GM12878 (cell line): ENCODE measurements at regions not wholly inside any gene's neighbourhood (a gene's known extent, or its start where the extent isn't known, plus 50 kb on each side); places are given as distances from the start of the nearest gene placed in this dataset.

Experiments
- ATAC-seq: fragments of 200-7000 bp; cut with Tn5 transposase; 3 replicates; pipeline ENCODE4 v1.9.1; 2020; ENCODE audit warnings: mild to moderate bottlenecking, moderate library complexity
- BruUV-seq: library from RNA; stranded (reverse); fragments of 400-500 nt; replicated peaks from 2 replicates; lab custom pipeline; 2021; lab: Mats Ljungman, UMichigan
- CTCF ChIA-PET: fragments of 300-600 bp; sonication (Branson Sonifier 250); formaldehyde crosslinking; extraction: SDS; loops from one replicate; lab custom pipeline; 2021; ENCODE audit warnings: inconsistent platforms; lab: Yijun Ruan, JAX
- POLR2A ChIA-PET: fragments of 350-600 bp; formaldehyde crosslinking; extraction: SDS; loops from one replicate; lab custom pipeline; 2021; ENCODE audit warnings: inconsistent platforms; lab: Charles Lee
- RAD21 ChIA-PET: fragments of 300-600 bp; sonication (Branson Sonifier 250); formaldehyde crosslinking; loops from one replicate; lab custom pipeline; 2023; ENCODE audit warnings: antibody characterized with exemption; ENCODE audit not compliant: unreplicated experiment; lab: Charles Lee
- SMC1A ChIA-PET: fragments of 300-600 bp; sonication (Branson Sonifier 250); formaldehyde crosslinking; loops from one replicate; lab custom pipeline; 2023; ENCODE audit not compliant: unreplicated experiment, uncharacterized antibody; lab: Charles Lee
- DNase-seq: peaks from one replicate; pipeline ENCODE4 v3.0.0-alpha.2; 2011; ENCODE audit warnings: low read depth, low spot score
- FAIRE-seq: peaks from 3 replicates; lab custom pipeline; 2011; peaks lifted over from hg19 to GRCh38; lab: Jason Lieb, UNC
- H2AFZ ChIP-seq: 2 replicates; pipeline ENCODE4 v1.6.0; 2011; ENCODE audit warnings: low read depth, low read length, control low read depth; ENCODE audit not compliant: control insufficient read depth
- H3K27ac ChIP-seq: 2 replicates; pipeline ENCODE4 v1.5.1; 2011; ENCODE audit warnings: control low read depth; ENCODE audit not compliant: control insufficient read depth, insufficient read depth
- H3K27me3 ChIP-seq, 2 experiments: replicated peaks in 1 of 2; 2 replicates each; pipeline versions ENCODE4 v1.6.0 to v1.6.1; 2011; ENCODE audit warnings: low read length in 1 of 2; ENCODE audit not compliant: control insufficient read depth in 2 of 2, insufficient read depth in 2 of 2
- H3K36me3 ChIP-seq, 2 experiments: 2 replicates each; pipeline ENCODE4 v1.5.1; 2011; ENCODE audit warnings: low read length in 1 of 2; ENCODE audit not compliant: control insufficient read depth in 2 of 2, insufficient read depth in 2 of 2
- H3K4me1 ChIP-seq: 2 replicates; pipeline ENCODE4 v1.6.1; 2011; ENCODE audit warnings: mild to moderate bottlenecking, low read length, moderate library complexity, mixed read lengths; ENCODE audit not compliant: control insufficient read depth, insufficient read depth
- H3K4me2 ChIP-seq: 2 replicates; pipeline ENCODE4 v1.6.0; 2011; ENCODE audit warnings: control low read depth; ENCODE audit not compliant: control insufficient read depth, insufficient read depth
- H3K4me3 ChIP-seq: fragments of 200-600 bp; sonication (generic); 2 replicates; pipeline ENCODE4 v1.5.1; 2016
- H3K79me2 ChIP-seq: 2 replicates; pipeline ENCODE4 v1.6.0; 2011; ENCODE audit warnings: low read length; ENCODE audit not compliant: control insufficient read depth, insufficient read depth
- H3K9ac ChIP-seq: 2 replicates; pipeline ENCODE4 v1.8.0; 2011; ENCODE audit warnings: low read length, control low read depth, mixed read lengths; ENCODE audit not compliant: control insufficient read depth, insufficient read depth
- H3K9me3 ChIP-seq: replicated peaks from 3 replicates; pipeline ENCODE4 v1.5.1; 2011; ENCODE audit warnings: mild to moderate bottlenecking, low read length; ENCODE audit not compliant: control insufficient read depth, insufficient read depth
- H4K20me1 ChIP-seq: 2 replicates; pipeline ENCODE4 v1.6.0; 2011; ENCODE audit not compliant: control insufficient read depth, insufficient read depth
- BACH1 ChIP-seq: fragments of 450-650 bp; IDR thresholded peaks from 2 replicates; pipeline ENCODE4 v1.6.1; 2017; ENCODE audit warnings: mild to moderate bottlenecking, borderline replicate concordance
- CHD2 ChIP-seq: IDR thresholded peaks from 2 replicates; pipeline ENCODE4 v1.6.1; 2011; ENCODE audit warnings: low read depth, low read length, improper control_type of control experiment, borderline replicate concordance
- GABPA ChIP-seq: IDR thresholded peaks from 2 replicates; pipeline ENCODE4 v1.6.1; 2014; ENCODE audit warnings: antibody characterized with exemption, low read depth, mild to moderate bottlenecking, inconsistent platforms
- KDM1A ChIP-seq: fragments of 200-600 bp; sonication (generic); IDR thresholded peaks from 2 replicates; pipeline ENCODE4 v1.6.1; 2016; ENCODE audit warnings: borderline replicate concordance
- KLF5 ChIP-seq: fragments of 450-650 bp; IDR thresholded peaks from 2 replicates; pipeline ENCODE4 v1.6.1; 2014; ENCODE audit warnings: mild to moderate bottlenecking; ENCODE audit not compliant: partially characterized antibody
- MYB ChIP-seq: fragments of 150-350 bp; IDR thresholded peaks from 2 replicates; pipeline ENCODE4 v1.6.1; 2014; ENCODE audit warnings: mild to moderate bottlenecking, low read depth, low read length, borderline replicate concordance
- NFYA ChIP-seq: IDR thresholded peaks from 2 replicates; pipeline ENCODE4 v1.6.1; 2011; ENCODE audit warnings: low read depth, mild to moderate bottlenecking, low read length, improper control_type of control experiment, borderline replicate concordance
- NR2C2 ChIP-seq: IDR thresholded peaks from 2 replicates; pipeline ENCODE4 v1.6.1; 2011; ENCODE audit warnings: borderline replicate concordance, low read depth; ENCODE audit not compliant: control insufficient read depth, insufficient read length
- NR2F1 ChIP-seq: fragments of 450-650 bp; conservative IDR thresholded peaks from 2 replicates; pipeline ENCODE4 v1.6.1; 2017; ENCODE audit warnings: mild to moderate bottlenecking
- RAD51 ChIP-seq: fragments of 450-650 bp; IDR thresholded peaks from 2 replicates; pipeline ENCODE4 v1.6.1; 2016; ENCODE audit warnings: moderate library complexity, mild to moderate bottlenecking, inconsistent platforms
- SMARCA5 ChIP-seq: fragments of 450-650 bp; IDR thresholded peaks from 2 replicates; pipeline ENCODE4 v1.6.1; 2017; ENCODE audit warnings: mild to moderate bottlenecking
- SP1 ChIP-seq: IDR thresholded peaks from one replicate; pipeline ENCODE4 v1.6.1; 2011; ENCODE audit warnings: low read depth, low read length
- ZNF24 ChIP-seq: fragments of 450-650 bp; IDR thresholded peaks from 2 replicates; pipeline ENCODE4 v1.6.1; 2017; ENCODE audit warnings: antibody characterized with exemption, mild to moderate bottlenecking
- WGBS: methylation state at CpG from one replicate; pipeline ENCODE4 v1.1.6; 2016; ENCODE audit warnings: low lambda C conversion rate; ENCODE audit not compliant: insufficient replicate concordance, insufficient coverage; ENCODE audit errors: missing lambda C conversion rate; 5-methylcytosine and 5-hydroxymethylcytosine counted together
- in situ Hi-C: fragments of 300-500 bp; cut with MboI; formaldehyde crosslinking; loops from 9 replicates; pipeline ENCODE4 v1.14.3; 2018; ENCODE audit warnings: mixed read lengths
- intact Hi-C: fragments of 100-400 bp; cut with micrococcal nuclease; formaldehyde crosslinking; loops from one replicate; pipeline ENCODE4 v1.14.2; 2022; ENCODE audit not compliant: unreplicated experiment
- TF ChIP-seq, protein P1 (sequence below), 3 experiments: IDR thresholded peaks in 2 of 3; conservative IDR thresholded peaks in 1 of 3; 2 replicates each; pipeline ENCODE4 v1.5.1; 2011; ENCODE audit warnings: low read depth in 3 of 3, low read length in 3 of 3, mild to moderate bottlenecking in 3 of 3, control low read depth in 2 of 3, moderate library complexity in 2 of 3, inconsistent platforms in 1 of 3, mixed read lengths in 1 of 3; ENCODE audit not compliant: control insufficient read depth in 2 of 3, insufficient read depth in 1 of 3; ENCODE audit errors: extremely low read depth in 1 of 3
- TF ChIP-seq, protein P2 (sequence below): fragments of 450-650 bp; IDR thresholded peaks from 2 replicates; pipeline ENCODE4 v1.6.1; 2017; ENCODE audit warnings: mild to moderate bottlenecking, low read depth, inconsistent platforms; ENCODE audit not compliant: poor library complexity, severe bottlenecking
- TF ChIP-seq, protein P3 (sequence below): fragments of 450-650 bp; IDR thresholded peaks from 2 replicates; pipeline ENCODE4 v1.6.1; 2016; ENCODE audit warnings: mild to moderate bottlenecking, moderate library complexity, borderline replicate concordance

DNA sequence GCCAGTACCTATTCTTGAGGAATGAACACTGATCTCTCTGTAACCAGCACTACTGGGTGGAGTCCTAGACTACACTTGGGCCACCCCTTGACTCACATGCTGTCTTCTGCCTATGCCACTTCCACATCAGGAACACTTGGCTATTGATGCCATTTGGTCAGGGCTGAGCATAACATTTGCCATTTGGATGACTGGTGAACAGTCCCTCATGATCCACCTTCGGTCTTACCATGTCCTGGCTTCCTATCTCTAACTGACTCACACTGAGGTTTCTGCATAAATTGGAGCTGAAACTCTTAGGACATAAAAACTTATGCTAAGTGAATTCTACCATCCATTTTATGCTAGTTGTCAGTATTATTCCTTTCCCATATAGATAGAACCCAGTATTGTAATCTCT, 91.7 kb upstream of the PELI2 start:
- SMC1A ChIA-PET, result no interaction called here
- H2AFZ ChIP-seq, result no peak overlapping the region
- CTCF ChIA-PET, result no interaction called here
- no peak overlapping the region for H3K4me3 ChIP-seq
- no peak for DNase-seq
- no peak for FAIRE-seq
- H3K4me2 ChIP-seq, result no peak overlapping the region
- H3K27me3 ChIP-seq, result no peaks in the 10 kb centered on the region
- no peak overlapping the region for H3K9ac ChIP-seq
- no peaks in the 10 kb centered on the region for H4K20me1 ChIP-seq
- intact Hi-C loops, result no loop called here
- no peaks in the 10 kb centered on the region for H3K79me2 ChIP-seq
- no TSS peak for BruUV-seq
- H3K9me3 ChIP-seq, result no peaks in the 10 kb centered on the region
- H3K27ac ChIP-seq, result no peak overlapping the region
- RAD21 ChIA-PET, result no interaction called here
- no peaks in the 10 kb centered on the region for H3K4me1 ChIP-seq
- no peak for ATAC-seq
- POLR2A ChIA-PET, result no interaction called here
- H3K36me3 ChIP-seq, result no peaks in the 10 kb centered on the region
- 4% methylated on average over 1 of the region's 1 CpG for WGBS
- in situ Hi-C loops, result no loop called here
- TF ChIP-seq, protein P1, sequence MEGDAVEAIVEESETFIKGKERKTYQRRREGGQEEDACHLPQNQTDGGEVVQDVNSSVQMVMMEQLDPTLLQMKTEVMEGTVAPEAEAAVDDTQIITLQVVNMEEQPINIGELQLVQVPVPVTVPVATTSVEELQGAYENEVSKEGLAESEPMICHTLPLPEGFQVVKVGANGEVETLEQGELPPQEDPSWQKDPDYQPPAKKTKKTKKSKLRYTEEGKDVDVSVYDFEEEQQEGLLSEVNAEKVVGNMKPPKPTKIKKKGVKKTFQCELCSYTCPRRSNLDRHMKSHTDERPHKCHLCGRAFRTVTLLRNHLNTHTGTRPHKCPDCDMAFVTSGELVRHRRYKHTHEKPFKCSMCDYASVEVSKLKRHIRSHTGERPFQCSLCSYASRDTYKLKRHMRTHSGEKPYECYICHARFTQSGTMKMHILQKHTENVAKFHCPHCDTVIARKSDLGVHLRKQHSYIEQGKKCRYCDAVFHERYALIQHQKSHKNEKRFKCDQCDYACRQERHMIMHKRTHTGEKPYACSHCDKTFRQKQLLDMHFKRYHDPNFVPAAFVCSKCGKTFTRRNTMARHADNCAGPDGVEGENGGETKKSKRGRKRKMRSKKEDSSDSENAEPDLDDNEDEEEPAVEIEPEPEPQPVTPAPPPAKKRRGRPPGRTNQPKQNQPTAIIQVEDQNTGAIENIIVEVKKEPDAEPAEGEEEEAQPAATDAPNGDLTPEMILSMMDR (IDR thresholded peaks at IDR 0.05 in 2 of 3, conservative IDR thresholded peaks at IDR 0.05 in 1 of 3; ENCODE audit: control insufficient read depth in 2 of 3, extremely low read depth in 1 of 3, insufficient read depth in 1 of 3, low read depth in 3 of 3, low read length in 3 of 3), result no peak
- TF ChIP-seq CHD2 (no peak), KLF5 (no peak), BACH1 (no peak), NR2F1 (no peak), KDM1A (no peak), MYB (no peak), NR2C2 (no peak), SMARCA5 (no peak), GABPA (no peak), NFYA (no peak), SP1 (no peak), RAD51 (no peak), ZNF24 (no peak)
- TF ChIP-seq, protein P2, sequence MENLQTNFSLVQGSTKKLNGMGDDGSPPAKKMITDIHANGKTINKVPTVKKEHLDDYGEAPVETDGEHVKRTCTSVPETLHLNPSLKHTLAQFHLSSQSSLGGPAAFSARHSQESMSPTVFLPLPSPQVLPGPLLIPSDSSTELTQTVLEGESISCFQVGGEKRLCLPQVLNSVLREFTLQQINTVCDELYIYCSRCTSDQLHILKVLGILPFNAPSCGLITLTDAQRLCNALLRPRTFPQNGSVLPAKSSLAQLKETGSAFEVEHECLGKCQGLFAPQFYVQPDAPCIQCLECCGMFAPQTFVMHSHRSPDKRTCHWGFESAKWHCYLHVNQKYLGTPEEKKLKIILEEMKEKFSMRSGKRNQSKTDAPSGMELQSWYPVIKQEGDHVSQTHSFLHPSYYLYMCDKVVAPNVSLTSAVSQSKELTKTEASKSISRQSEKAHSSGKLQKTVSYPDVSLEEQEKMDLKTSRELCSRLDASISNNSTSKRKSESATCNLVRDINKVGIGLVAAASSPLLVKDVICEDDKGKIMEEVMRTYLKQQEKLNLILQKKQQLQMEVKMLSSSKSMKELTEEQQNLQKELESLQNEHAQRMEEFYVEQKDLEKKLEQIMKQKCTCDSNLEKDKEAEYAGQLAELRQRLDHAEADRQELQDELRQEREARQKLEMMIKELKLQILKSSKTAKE, result no peak
- TF ChIP-seq, protein P3, sequence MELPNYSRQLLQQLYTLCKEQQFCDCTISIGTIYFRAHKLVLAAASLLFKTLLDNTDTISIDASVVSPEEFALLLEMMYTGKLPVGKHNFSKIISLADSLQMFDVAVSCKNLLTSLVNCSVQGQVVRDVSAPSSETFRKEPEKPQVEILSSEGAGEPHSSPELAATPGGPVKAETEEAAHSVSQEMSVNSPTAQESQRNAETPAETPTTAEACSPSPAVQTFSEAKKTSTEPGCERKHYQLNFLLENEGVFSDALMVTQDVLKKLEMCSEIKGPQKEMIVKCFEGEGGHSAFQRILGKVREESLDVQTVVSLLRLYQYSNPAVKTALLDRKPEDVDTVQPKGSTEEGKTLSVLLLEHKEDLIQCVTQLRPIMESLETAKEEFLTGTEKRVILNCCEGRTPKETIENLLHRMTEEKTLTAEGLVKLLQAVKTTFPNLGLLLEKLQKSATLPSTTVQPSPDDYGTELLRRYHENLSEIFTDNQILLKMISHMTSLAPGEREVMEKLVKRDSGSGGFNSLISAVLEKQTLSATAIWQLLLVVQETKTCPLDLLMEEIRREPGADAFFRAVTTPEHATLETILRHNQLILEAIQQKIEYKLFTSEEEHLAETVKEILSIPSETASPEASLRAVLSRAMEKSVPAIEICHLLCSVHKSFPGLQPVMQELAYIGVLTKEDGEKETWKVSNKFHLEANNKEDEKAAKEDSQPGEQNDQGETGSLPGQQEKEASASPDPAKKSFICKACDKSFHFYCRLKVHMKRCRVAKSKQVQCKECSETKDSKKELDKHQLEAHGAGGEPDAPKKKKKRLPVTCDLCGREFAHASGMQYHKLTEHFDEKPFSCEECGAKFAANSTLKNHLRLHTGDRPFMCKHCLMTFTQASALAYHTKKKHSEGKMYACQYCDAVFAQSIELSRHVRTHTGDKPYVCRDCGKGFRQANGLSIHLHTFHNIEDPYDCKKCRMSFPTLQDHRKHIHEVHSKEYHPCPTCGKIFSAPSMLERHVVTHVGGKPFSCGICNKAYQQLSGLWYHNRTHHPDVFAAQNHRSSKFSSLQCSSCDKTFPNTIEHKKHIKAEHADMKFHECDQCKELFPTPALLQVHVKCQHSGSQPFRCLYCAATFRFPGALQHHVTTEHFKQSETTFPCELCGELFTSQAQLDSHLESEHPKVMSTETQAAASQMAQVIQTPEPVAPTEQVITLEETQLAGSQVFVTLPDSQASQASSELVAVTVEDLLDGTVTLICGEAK, result no peak
